Progenitor cell of endocrine pancreas (in vitro differentiated cells): ENCODE measurements at regions not wholly inside any gene's neighbourhood (a gene's known extent, or its start where the extent isn't known, plus 50 kb on each side); places are given as distances from the start of the nearest gene placed in this dataset.

Source experiments
- DNase-seq: peaks from one replicate; pipeline ENCODE4 v3.0.0; 2021; ENCODE audit warnings: low spot score; ENCODE audit not compliant: unreplicated experiment
- H3K27ac Mint-ChIP-seq: 2 replicates; pipeline ENCODE4 v1.8.0; 2021; ENCODE audit warnings: mild to moderate bottlenecking, moderate library complexity, mixed read lengths
- H3K27me3 Mint-ChIP-seq: 2 replicates; pipeline ENCODE4 v1.8.0; 2021; ENCODE audit warnings: mixed read lengths
- H3K36me3 Mint-ChIP-seq: 2 replicates; pipeline ENCODE4 v1.8.0; 2022; ENCODE audit warnings: mixed read lengths; ENCODE audit not compliant: insufficient read depth
- H3K4me1 Mint-ChIP-seq: 2 replicates; pipeline ENCODE4 v1.8.0; 2021; ENCODE audit warnings: low read depth, mixed read lengths
- H3K4me3 Mint-ChIP-seq: 2 replicates; pipeline ENCODE4 v1.8.0; 2021; ENCODE audit warnings: low read depth, mild to moderate bottlenecking, moderate library complexity, mixed read lengths
- H3K9me3 Mint-ChIP-seq: 2 replicates; pipeline ENCODE4 v1.8.0; 2021; ENCODE audit warnings: low read depth, mixed read lengths
- TF ChIP-seq, protein P1 (sequence below): fragments of 200-600 bp; sonication (generic); IDR thresholded peaks from one replicate; pipeline ENCODE4 v1.5.0; 2021; ENCODE audit warnings: antibody characterized with exemption, mild to moderate bottlenecking; ENCODE audit not compliant: unreplicated experiment

DNA sequence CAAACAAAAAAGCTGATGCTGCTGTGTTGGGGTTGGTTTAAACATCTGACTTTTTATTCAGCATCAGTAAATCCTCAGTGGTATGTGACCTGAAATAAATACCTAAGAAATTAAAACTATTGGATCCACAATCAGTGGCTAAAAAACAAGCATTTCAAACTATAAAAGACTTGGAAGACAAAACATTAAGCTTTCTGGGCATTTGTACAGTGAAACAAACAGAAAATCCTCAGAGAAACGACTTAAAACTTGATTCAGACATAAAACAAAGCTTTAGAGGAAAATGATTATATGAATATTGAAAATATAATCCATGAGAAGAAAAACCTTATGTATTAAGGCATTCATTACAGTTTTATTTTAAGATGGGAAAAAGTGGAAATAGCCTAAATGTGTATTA is 213.3 kb upstream of the INTU start:
- DNase-seq: no peak
- TF ChIP-seq, protein P1, sequence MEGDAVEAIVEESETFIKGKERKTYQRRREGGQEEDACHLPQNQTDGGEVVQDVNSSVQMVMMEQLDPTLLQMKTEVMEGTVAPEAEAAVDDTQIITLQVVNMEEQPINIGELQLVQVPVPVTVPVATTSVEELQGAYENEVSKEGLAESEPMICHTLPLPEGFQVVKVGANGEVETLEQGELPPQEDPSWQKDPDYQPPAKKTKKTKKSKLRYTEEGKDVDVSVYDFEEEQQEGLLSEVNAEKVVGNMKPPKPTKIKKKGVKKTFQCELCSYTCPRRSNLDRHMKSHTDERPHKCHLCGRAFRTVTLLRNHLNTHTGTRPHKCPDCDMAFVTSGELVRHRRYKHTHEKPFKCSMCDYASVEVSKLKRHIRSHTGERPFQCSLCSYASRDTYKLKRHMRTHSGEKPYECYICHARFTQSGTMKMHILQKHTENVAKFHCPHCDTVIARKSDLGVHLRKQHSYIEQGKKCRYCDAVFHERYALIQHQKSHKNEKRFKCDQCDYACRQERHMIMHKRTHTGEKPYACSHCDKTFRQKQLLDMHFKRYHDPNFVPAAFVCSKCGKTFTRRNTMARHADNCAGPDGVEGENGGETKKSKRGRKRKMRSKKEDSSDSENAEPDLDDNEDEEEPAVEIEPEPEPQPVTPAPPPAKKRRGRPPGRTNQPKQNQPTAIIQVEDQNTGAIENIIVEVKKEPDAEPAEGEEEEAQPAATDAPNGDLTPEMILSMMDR: no peak
- no peak overlapping the region for H3K4me3 Mint-ChIP-seq
- H3K27me3 Mint-ChIP-seq: no peaks in the 10 kb centered on the region
- H3K9me3 Mint-ChIP-seq: no peaks in the 10 kb centered on the region
- no peaks in the 10 kb centered on the region for H3K36me3 Mint-ChIP-seq
- H3K4me1 Mint-ChIP-seq: peaks cover 10% of the 10 kb centered on the region
- H3K27ac Mint-ChIP-seq: no peak overlapping the region

DNA sequence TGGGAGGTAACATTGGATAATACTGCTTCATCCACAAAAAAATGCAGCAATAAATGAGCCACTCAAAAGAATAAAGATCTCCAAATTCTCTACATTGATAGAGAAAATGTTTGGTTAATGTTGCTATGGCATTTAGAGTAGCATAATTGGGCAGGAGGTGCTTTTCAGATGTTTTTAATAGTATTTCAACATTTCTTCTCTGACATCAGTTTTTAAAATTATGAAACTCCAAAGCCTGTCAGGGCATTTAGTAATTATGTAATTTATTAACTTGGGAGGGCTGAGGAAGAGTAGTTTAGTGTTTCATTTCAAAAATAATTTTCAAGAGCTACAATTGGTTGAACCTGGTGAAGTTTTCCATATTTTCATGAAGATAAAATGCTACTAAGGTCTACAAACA is 211.3 kb upstream of the INTU start:
- H3K27me3 Mint-ChIP-seq: no peaks in the 10 kb centered on the region
- H3K4me3 Mint-ChIP-seq: no peak overlapping the region
- no peak overlapping the region for H3K27ac Mint-ChIP-seq
- H3K36me3 Mint-ChIP-seq: no peaks in the 10 kb centered on the region
- TF ChIP-seq, protein P1: no peak
- H3K9me3 Mint-ChIP-seq: no peaks in the 10 kb centered on the region
- no peak for DNase-seq
- peaks cover 10% of the 10 kb centered on the region for H3K4me1 Mint-ChIP-seq

DNA sequence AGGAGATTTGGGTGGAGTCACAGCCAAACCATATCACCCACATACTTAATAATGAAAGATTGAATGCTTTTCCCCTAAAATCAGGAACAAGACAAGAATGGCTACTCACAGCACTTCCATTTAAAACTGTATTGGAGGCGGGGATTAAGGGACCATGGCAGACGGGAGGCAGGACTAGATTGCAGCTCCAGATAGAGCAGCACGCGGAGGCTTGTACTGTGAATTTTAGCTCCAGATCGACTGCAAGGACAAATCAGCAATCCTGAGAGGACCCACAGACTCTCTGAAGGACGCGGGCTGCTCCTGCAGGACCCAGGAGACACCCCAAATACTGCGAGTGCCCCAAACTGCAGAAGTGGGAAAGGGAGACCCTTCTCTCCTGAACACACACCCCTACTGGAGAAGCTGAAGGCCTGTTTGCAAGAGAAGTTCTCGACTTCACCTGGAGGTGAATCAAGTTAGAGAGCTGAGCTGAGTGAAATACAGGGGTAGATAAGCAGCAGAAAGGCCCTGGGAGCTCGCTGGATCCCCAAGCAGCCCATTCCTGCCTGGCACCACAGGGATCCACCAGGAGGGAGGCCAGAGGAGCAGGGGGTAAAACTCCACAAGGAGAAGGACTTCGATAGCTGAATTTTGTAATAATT is 207.4 kb upstream of the INTU start:
- H3K4me3 Mint-ChIP-seq: no peak overlapping the region
- no peaks in the 10 kb centered on the region for H3K4me1 Mint-ChIP-seq
- H3K9me3 Mint-ChIP-seq: peaks cover 10% of the 10 kb centered on the region
- no peaks in the 10 kb centered on the region for H3K27me3 Mint-ChIP-seq
- DNase-seq: no peak
- TF ChIP-seq, protein P1: no peak
- H3K27ac Mint-ChIP-seq: no peak overlapping the region
- no peaks in the 10 kb centered on the region for H3K36me3 Mint-ChIP-seq

DNA sequence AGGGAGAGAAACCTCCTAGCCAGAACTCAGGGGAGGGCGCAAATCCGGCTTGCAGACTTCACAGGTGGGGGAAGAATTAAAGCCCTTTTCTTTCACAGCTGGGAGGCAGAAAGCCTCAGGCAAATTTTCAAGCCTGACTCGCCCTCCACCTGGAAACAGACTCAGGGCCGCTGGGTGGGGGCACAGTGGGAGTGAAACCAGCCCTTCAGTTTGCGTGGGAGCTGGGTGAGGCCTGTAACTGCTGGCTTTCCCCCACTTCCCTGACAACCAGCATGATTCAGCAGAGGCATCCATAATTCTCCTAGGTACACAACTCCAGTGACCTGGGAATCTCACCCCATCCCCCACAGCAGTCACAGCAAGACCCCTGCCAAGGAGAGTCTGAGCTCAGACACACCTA is 206.9 kb upstream of the INTU start:
- Mint-ChIP-seq H3K9me3 (peaks cover 10% of the 10 kb centered on the region), H3K4me1 (no peaks in the 10 kb centered on the region), H3K27me3 (no peaks in the 10 kb centered on the region), H3K36me3 (no peaks in the 10 kb centered on the region), H3K4me3 (no peak overlapping the region), H3K27ac (no peak overlapping the region)
- no peak for DNase-seq
- TF ChIP-seq, protein P1: no peak

DNA sequence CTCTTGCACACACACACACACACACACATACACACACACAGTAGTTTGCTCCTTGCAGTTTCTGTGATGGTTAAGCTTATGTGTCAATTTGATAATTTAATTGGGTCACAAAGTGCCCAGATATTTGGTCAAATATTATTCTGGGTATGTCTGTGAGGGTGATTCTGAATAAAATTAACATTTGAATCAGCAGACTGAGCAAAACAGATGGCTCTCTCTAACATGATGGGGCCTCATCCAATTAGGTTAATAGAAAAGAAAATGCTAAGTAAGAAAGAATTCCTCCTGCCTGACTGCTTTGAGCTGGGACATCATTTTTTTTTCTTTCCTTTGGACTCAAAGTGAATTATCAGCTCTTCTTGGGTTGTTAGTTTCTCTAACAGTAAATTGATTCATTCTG is 191.2 kb upstream of the INTU start:
- TF ChIP-seq, protein P1: no peak
- H3K36me3 Mint-ChIP-seq: no peaks in the 10 kb centered on the region
- DNase-seq: no peak
- no peaks in the 10 kb centered on the region for H3K9me3 Mint-ChIP-seq
- no peaks in the 10 kb centered on the region for H3K4me1 Mint-ChIP-seq
- no peak overlapping the region for H3K4me3 Mint-ChIP-seq
- H3K27me3 Mint-ChIP-seq: no peaks in the 10 kb centered on the region
- H3K27ac Mint-ChIP-seq: no peak overlapping the region
